ENCODE measurements at regions not wholly inside any gene's neighbourhood (a gene's known extent, or its start where the extent isn't known, plus 50 kb on each side); places are given as distances from the start of the nearest gene placed in this dataset.

- H3K27me3 ChIP-seq (ENCODE audit: insufficient read depth, poor library complexity, severe bottlenecking), result no peaks in the 10 kb centered on the region
- TF ChIP-seq, protein P1, sequence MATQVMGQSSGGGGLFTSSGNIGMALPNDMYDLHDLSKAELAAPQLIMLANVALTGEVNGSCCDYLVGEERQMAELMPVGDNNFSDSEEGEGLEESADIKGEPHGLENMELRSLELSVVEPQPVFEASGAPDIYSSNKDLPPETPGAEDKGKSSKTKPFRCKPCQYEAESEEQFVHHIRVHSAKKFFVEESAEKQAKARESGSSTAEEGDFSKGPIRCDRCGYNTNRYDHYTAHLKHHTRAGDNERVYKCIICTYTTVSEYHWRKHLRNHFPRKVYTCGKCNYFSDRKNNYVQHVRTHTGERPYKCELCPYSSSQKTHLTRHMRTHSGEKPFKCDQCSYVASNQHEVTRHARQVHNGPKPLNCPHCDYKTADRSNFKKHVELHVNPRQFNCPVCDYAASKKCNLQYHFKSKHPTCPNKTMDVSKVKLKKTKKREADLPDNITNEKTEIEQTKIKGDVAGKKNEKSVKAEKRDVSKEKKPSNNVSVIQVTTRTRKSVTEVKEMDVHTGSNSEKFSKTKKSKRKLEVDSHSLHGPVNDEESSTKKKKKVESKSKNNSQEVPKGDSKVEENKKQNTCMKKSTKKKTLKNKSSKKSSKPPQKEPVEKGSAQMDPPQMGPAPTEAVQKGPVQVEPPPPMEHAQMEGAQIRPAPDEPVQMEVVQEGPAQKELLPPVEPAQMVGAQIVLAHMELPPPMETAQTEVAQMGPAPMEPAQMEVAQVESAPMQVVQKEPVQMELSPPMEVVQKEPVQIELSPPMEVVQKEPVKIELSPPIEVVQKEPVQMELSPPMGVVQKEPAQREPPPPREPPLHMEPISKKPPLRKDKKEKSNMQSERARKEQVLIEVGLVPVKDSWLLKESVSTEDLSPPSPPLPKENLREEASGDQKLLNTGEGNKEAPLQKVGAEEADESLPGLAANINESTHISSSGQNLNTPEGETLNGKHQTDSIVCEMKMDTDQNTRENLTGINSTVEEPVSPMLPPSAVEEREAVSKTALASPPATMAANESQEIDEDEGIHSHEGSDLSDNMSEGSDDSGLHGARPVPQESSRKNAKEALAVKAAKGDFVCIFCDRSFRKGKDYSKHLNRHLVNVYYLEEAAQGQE (IDR thresholded peaks at IDR 0.05; ENCODE audit: insufficient replicate concordance, low read depth), result no peak
- no peak for TF ChIP-seq POLR2AphosphoS5 (IDR thresholded peaks at IDR 0.05; ENCODE audit: low read depth)
- no peak for TF ChIP-seq GABPA (IDR thresholded peaks at IDR 0.05; ENCODE audit: low read depth)
- no peak for TF ChIP-seq CTCF (IDR thresholded peaks at IDR 0.05; ENCODE audit: insufficient read depth, low read length)
- TF ChIP-seq SPI1 (IDR thresholded peaks at IDR 0.05; ENCODE audit: borderline replicate concordance, low read depth), result no peak
- no peak overlapping the region for H3K27ac ChIP-seq (replicated peaks)
- H3K4me3 ChIP-seq (replicated peaks; ENCODE audit: insufficient read depth, low read length), result no peak overlapping the region
- DNase-seq (ENCODE audit: low read depth in 1 of 2, low spot score in 1 of 2), result no peak
These were observed 250.0 kb upstream of the MPDZ start for GRCh38 chr9:13529321-13530104.

- TF ChIP-seq POLR2AphosphoS5 (IDR thresholded peaks at IDR 0.05; ENCODE audit: low read depth) (no peak), SPI1 (IDR thresholded peaks at IDR 0.05; ENCODE audit: borderline replicate concordance, low read depth) (no peak), CTCF (IDR thresholded peaks at IDR 0.05; ENCODE audit: insufficient read depth, low read length) (no peak), GABPA (IDR thresholded peaks at IDR 0.05; ENCODE audit: low read depth) (no peak)
- TF ChIP-seq, protein P1 (IDR thresholded peaks at IDR 0.05; ENCODE audit: insufficient replicate concordance, low read depth), result no peak
- Histone ChIP-seq H3K27me3 (ENCODE audit: insufficient read depth, poor library complexity, severe bottlenecking) (no peaks in the 10 kb centered on the region), H3K4me3 (replicated peaks; ENCODE audit: insufficient read depth, low read length) (no peak overlapping the region), H3K27ac (replicated peaks) (no peak overlapping the region)
- no peak for DNase-seq (ENCODE audit: low read depth in 1 of 2, low spot score in 1 of 2)
These were observed 244.8 kb upstream of the MPDZ start for GRCh38 chr9:13524245-13524644.

- H3K27ac ChIP-seq (replicated peaks), result no peak overlapping the region
- no peak overlapping the region for H3K4me3 ChIP-seq (replicated peaks; ENCODE audit: insufficient read depth, low read length)
- no peak for DNase-seq (ENCODE audit: low read depth in 1 of 2, low spot score in 1 of 2)
- TF ChIP-seq GABPA (IDR thresholded peaks at IDR 0.05; ENCODE audit: low read depth) (no peak), CTCF (IDR thresholded peaks at IDR 0.05; ENCODE audit: insufficient read depth, low read length) (no peak), POLR2AphosphoS5 (IDR thresholded peaks at IDR 0.05; ENCODE audit: low read depth) (no peak), SPI1 (IDR thresholded peaks at IDR 0.05; ENCODE audit: borderline replicate concordance, low read depth) (no peak)
- TF ChIP-seq, protein P1 (IDR thresholded peaks at IDR 0.05; ENCODE audit: insufficient replicate concordance, low read depth), result no peak
- no peaks in the 10 kb centered on the region for H3K27me3 ChIP-seq (ENCODE audit: insufficient read depth, poor library complexity, severe bottlenecking)
These were observed 240.6 kb upstream of the MPDZ start for GRCh38 chr9:13520069-13520468.
